Muscle of leg (tissue), 3 donors: ENCODE measurements at regions not wholly inside any gene's neighbourhood (a gene's known extent, or its start where the extent isn't known, plus 50 kb on each side); places are given as distances from the start of the nearest gene placed in this dataset.

Experiments used
- DNase-seq: peaks from one replicate; pipeline ENCODE4 v3.0.0; 2013
- H3K27ac ChIP-seq: one replicate; pipeline ENCODE4 v1.5.1; 2013; ENCODE audit warnings: mild to moderate bottlenecking, low read length, control low read depth
- H3K27me3 ChIP-seq: one replicate; pipeline ENCODE4 v1.6.1; 2013; ENCODE audit warnings: low read length; ENCODE audit not compliant: control insufficient read depth, insufficient read depth
- H3K36me3 ChIP-seq: one replicate; pipeline ENCODE4 v1.6.1; 2013; ENCODE audit warnings: low read length; ENCODE audit not compliant: control insufficient read depth, insufficient read depth
- H3K4me1 ChIP-seq: one replicate; pipeline ENCODE4 v1.6.1; 2013; ENCODE audit warnings: low read length; ENCODE audit not compliant: control insufficient read depth, insufficient read depth
- H3K4me3 ChIP-seq: one replicate; pipeline ENCODE4 v1.5.1; 2013; ENCODE audit warnings: low read length, control low read depth
- H3K9me3 ChIP-seq: replicated peaks from 2 replicates; pipeline ENCODE4 v1.6.1; 2013; ENCODE audit warnings: low read depth, low read length; ENCODE audit not compliant: control insufficient read depth
- WGBS: methylation state at CpG from one replicate; pipeline ENCODE4 v1.1.5; 2013; ENCODE audit warnings: missing lambda C conversion rate; ENCODE audit not compliant: insufficient coverage; 5-methylcytosine and 5-hydroxymethylcytosine counted together

GRCh38 chr5:133905424-133905823, 63.0 kb downstream of the C5orf15 start:
- H3K4me1 ChIP-seq, result peaks cover 4% of the 10 kb centered on the region
- H3K27me3 ChIP-seq, result no peaks in the 10 kb centered on the region
- H3K36me3 ChIP-seq, result no peaks in the 10 kb centered on the region
- no peak overlapping the region for H3K27ac ChIP-seq
- 59% methylated on average over 8 of the region's 8 CpGs for WGBS
- H3K4me3 ChIP-seq, result no peak overlapping the region
- no peak for DNase-seq
- no peaks in the 10 kb centered on the region for H3K9me3 ChIP-seq

- 71% methylated on average over 8 of the region's 8 CpGs for WGBS
- H3K36me3 ChIP-seq, result no peaks in the 10 kb centered on the region
- H3K4me3 ChIP-seq, result no peak overlapping the region
- DNase-seq, result no peak
- peaks cover 4% of the 10 kb centered on the region for H3K4me1 ChIP-seq
- no peaks in the 10 kb centered on the region for H3K27me3 ChIP-seq
- H3K9me3 ChIP-seq, result no peaks in the 10 kb centered on the region
- no peak overlapping the region for H3K27ac ChIP-seq
Measured at GRCh38 chr5:133904641-133905040, 63.8 kb downstream of the C5orf15 start.

GRCh38 chr5:133902511-133903118, 65.8 kb downstream of the C5orf15 start:
- 73% methylated on average over 6 of the region's 11 CpGs for WGBS
- H3K4me3 ChIP-seq, result no peak overlapping the region
- H3K27ac ChIP-seq, result no peak overlapping the region
- no peaks in the 10 kb centered on the region for H3K27me3 ChIP-seq
- H3K36me3 ChIP-seq, result no peaks in the 10 kb centered on the region
- peaks cover 4% of the 10 kb centered on the region for H3K4me1 ChIP-seq
- no peaks in the 10 kb centered on the region for H3K9me3 ChIP-seq
- DNase-seq, result no peak

- H3K36me3 ChIP-seq, result no peaks in the 10 kb centered on the region
- no peak overlapping the region for H3K27ac ChIP-seq
- 70% methylated on average over 13 of the region's 15 CpGs for WGBS
- DNase-seq, result no peak
- H3K4me3 ChIP-seq, result no peak overlapping the region
- H3K4me1 ChIP-seq, result no peaks in the 10 kb centered on the region
- H3K9me3 ChIP-seq, result no peaks in the 10 kb centered on the region
- H3K27me3 ChIP-seq, result no peaks in the 10 kb centered on the region
Measured at GRCh38 chr5:133900534-133901270, 67.7 kb downstream of the C5orf15 start.

GRCh38 chr5:133899506-133899905, 68.9 kb downstream of the C5orf15 start:
- Histone ChIP-seq H3K36me3 (no peaks in the 10 kb centered on the region), H3K27ac (no peak overlapping the region), H3K9me3 (no peaks in the 10 kb centered on the region), H3K27me3 (no peaks in the 10 kb centered on the region), H3K4me3 (no peak overlapping the region), H3K4me1 (no peaks in the 10 kb centered on the region)
- 61% methylated on average over 4 of the region's 4 CpGs for WGBS
- no peak for DNase-seq

GRCh38 chr5:133898440-133898839, 70.0 kb downstream of the C5orf15 start:
- Histone ChIP-seq H3K27ac (no peak overlapping the region), H3K4me1 (peaks cover 5% of the 10 kb centered on the region), H3K36me3 (no peaks in the 10 kb centered on the region), H3K9me3 (no peaks in the 10 kb centered on the region), H3K4me3 (no peak overlapping the region), H3K27me3 (no peaks in the 10 kb centered on the region)
- WGBS, result 58% methylated on average over 2 of the region's 3 CpGs
- no peak for DNase-seq

- Histone ChIP-seq H3K36me3 (no peaks in the 10 kb centered on the region), H3K9me3 (no peaks in the 10 kb centered on the region), H3K27me3 (no peaks in the 10 kb centered on the region), H3K4me3 (no peak overlapping the region), H3K27ac (no peak overlapping the region), H3K4me1 (peaks cover 7% of the 10 kb centered on the region)
- WGBS, result 54% methylated on average over 2 of the region's 4 CpGs
- no peak for DNase-seq
Measured at GRCh38 chr5:133897431-133897830, 71.0 kb downstream of the C5orf15 start.

GRCh38 chr5:133896873-133897272, 71.6 kb downstream of the C5orf15 start:
- no peaks in the 10 kb centered on the region for H3K9me3 ChIP-seq
- no peaks in the 10 kb centered on the region for H3K27me3 ChIP-seq
- H3K27ac ChIP-seq, result no peak overlapping the region
- 78% methylated on average over 1 of the region's 2 CpGs for WGBS
- DNase-seq, result no peak
- no peaks in the 10 kb centered on the region for H3K36me3 ChIP-seq
- no peak overlapping the region for H3K4me3 ChIP-seq
- peaks cover 7% of the 10 kb centered on the region for H3K4me1 ChIP-seq

GRCh38 chr5:133895979-133896845, 72.2 kb downstream of the C5orf15 start:
- Histone ChIP-seq H3K9me3 (no peaks in the 10 kb centered on the region), H3K27me3 (no peaks in the 10 kb centered on the region), H3K4me1 (peaks cover 7% of the 10 kb centered on the region), H3K36me3 (no peaks in the 10 kb centered on the region), H3K27ac (no peak overlapping the region), H3K4me3 (no peak overlapping the region)
- no peak for DNase-seq
- WGBS, result 96% methylated on average over 6 of the region's 7 CpGs

GRCh38 chr5:133894143-133894542, 74.3 kb downstream of the C5orf15 start:
- Histone ChIP-seq H3K4me3 (no peak overlapping the region), H3K9me3 (no peaks in the 10 kb centered on the region), H3K4me1 (peaks cover 13% of the 10 kb centered on the region), H3K27me3 (no peaks in the 10 kb centered on the region), H3K36me3 (no peaks in the 10 kb centered on the region), H3K27ac (no peak overlapping the region)
- DNase-seq, result peak; percentile 25
- WGBS, result 41% methylated on average over 2 of the region's 5 CpGs
